ENCODE measurements at regions not wholly inside any gene's neighbourhood (a gene's known extent, or its start where the extent isn't known, plus 50 kb on each side); places are given as distances from the start of the nearest gene placed in this dataset.
"Not testable (repeated sequence)": the region's sequence is repeated elsewhere in the genome, so short reads cannot be mapped to it uniquely, and the experiment has no call there.

DNA sequence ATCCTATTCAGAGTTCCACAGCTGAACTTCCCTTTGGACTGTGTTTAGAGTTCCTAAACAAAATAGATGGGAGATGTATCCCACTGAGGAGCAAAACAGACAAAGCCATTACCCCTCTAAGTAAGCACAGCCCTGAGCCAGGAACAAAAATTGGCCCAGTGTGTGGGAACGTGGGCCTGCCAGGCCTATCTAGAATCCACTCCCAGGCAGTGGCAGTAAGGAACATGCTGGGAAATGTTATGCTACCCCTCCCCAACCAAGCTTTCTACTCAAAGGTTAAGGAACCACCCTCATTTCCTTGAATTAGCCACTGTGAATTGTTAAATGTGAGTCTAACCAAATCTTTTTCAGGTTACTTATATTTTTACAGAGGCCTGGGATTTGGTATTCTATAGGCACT is 405.1 kb upstream of the PTGER4 start:
- no peak for FAIRE-seq

DNA sequence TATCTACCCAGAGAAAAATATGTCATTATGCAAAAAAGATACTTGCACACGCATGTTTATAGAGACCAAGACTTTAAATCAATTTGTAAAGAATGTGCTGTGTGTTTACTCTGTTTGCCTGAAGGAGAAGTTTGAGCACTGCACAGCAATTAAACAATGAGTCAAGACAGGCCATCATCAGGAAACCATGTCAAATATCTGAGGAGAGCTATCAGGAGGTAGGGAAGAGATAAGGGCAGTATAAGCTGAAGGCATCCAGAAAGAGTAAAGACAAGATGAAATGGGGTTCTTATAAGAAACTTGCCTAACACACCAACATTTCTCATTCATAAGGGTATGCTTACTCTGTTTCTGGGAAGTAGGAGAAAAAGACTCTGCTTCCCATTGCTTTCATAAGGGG is 405.8 kb upstream of the PTGER4 start:
- FAIRE-seq = no peak

DNA sequence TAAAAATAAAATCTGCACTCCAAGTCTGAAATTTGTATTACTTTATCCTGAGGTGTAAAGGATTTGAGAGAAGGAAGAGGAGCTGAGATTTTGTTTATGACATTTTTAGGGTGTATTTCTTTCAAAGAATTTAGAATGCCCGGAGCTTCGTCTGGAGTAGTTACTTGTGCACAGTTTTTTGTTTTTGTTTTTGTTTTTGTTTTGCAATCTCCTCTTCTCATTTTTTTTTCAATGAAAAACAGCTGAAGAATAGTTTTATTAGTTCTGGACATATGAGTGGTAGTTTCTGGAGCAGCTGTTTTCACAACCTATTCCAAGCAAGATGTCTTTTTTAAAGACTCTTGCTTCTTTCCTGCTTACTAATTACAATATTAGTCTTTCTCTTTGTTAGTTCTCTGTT is 408.2 kb upstream of the PTGER4 start:
- no peak for FAIRE-seq

DNA sequence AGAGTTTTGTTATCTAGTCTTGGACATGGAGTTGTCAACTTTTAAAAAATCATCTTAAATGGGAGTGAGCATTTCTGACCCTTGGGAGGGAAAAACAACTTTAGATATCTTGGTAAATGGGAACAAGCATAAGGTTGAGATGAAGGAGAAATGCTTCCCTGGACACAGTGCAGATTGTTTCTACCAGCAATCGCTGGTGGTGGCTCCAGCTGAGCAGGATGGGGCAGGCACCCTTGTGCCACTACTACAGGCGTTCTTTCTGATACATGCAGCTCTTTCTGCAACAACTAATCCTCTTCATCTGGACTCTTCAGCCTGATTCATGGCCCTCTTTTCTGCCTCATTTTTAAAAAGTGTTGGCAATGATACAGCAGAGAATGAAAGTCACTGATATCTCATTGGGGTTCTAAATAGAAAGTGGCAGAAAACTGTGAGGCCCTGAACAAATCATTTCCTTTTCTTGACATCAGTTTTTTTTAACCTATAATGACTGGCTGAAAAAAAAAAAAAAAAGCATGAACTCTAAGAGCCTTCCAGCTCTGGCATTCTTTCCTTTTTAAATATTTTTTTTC is 409.4 kb upstream of the PTGER4 start:
- no peak for FAIRE-seq

DNA sequence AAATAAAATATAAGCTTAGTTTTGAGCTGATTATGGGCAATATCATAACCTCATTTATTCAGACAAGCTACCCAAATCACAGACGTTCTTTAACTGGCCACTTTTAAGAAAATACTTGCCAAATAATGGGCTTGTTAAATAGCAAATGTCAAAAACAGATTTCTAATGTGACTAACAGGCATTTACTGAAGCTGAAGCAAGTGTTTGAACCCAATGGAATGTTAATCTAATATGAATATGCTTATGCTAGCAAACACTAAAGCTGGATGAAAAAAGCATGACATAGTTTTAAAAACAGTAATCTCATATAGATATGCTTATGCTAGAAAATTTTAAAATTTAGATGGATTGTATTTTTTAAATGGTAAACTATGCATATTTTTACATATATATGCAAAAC is 411.6 kb upstream of the PTGER4 start:
- FAIRE-seq = no peak

DNA sequence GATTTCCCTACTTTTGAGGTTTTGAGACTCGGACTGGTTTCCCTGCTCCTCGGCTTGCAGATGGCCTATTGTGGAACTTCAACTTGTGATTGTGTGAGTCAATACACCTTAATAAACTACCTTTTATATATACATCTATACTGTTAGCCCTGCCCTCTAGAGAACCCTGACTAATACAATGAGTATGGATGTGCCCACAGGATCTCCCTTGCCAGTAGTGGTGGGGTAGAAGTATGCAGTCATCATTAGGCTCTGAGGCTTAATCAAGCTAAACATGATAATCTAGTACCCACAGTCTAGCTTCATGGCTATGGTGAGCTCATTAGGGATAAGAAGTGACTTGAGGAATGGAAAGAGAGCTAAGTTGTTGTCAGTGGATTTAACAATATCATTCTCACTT is 412.8 kb upstream of the PTGER4 start:
- FAIRE-seq = no peak

DNA sequence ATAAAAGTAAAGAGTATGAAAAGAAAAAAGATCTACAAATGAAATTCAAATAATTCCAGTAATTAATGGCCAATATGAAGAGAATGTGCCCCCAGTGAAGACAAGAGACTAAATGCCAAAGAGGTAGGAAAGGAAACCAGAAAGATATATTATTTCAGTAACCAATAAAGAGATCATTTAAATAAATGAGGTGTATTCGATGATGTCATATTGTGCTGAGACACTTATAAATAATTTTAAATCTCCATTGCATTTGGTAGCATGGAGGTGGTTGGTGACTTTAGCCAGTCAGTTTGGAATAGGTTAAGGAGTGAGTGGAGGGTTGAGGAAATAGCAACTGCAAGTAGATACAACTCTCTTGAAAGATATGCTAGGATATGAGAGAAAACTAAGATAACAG is 417.7 kb upstream of the PTGER4 start:
- FAIRE-seq = no peak

DNA sequence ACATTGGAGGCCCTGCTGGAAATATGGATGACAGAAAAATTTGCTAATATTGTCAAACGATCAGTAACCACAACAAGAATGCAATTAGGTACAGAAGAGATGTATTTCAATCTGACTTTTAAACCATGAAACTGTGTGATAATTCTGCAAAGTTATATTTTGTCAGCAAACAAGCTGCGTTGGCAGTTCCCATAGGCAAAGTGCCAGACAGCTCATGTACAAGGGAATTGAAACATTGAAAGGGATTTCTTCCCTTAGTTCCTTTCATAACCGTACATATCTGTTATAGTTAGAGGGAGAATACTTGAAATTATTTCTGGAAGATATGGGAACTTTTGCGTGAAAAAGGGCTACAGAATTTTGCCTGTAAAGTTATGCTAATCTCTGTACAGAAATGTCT is 419.4 kb upstream of the PTGER4 start:
- no peak for FAIRE-seq

DNA sequence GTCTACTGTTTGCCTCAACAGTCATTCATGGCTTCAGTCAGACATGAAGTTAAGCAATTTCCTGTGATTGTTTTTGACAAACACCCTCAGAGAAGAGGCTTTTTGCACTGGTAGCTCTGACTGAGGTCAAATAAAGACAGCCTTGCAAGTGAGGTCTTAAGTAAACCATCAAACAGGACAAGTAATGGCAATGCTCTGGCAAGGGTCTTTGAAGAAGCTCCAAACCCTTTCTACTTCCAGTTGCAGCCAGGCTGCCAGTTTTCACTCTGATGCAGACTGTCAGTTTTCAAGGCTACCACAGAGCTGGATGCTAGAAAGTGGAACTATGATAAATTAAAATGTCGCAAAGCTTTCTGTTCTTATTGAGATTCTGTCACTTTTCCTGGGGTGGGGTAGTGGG is 421.5 kb upstream of the PTGER4 start:
- no peak for FAIRE-seq

DNA sequence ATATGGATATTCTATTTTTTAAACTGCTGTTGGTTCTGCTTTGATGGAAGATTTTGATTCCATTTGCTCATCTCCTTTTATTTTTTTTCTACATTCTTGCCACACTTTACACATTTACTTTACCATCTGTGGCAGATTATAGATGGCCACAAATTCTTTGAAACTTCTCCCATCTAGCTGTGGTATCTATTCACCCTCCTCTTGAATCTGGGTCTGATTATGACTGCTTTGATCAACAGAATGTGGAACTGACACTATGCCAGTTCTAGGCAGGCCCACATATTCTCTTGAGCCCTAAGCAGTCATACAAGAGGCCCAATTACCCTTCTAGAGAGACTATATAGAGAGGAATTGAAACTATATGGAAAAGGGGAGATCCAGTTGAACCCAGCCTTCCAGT is 439.0 kb upstream of the PTGER4 start:
- FAIRE-seq = no peak

DNA sequence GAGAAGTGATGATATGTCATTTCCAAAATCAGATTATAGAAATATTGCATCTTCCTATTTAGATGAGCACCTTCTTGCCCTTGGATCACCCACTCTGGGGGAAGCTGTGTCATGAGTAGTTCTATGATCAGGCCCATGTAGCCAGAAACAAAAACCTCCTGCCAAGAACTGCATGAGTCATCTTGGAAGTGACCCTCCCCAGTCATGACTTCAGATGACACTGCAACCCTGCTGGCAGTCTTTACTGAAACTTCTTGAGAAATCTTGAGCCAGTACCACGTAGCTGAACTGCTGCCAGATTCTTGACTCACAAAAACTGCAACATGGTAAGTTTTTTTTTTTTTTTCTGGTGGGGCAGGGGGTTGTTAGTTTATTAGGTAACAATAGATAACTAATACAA is 439.6 kb upstream of the PTGER4 start:
- FAIRE-seq = no peak

DNA sequence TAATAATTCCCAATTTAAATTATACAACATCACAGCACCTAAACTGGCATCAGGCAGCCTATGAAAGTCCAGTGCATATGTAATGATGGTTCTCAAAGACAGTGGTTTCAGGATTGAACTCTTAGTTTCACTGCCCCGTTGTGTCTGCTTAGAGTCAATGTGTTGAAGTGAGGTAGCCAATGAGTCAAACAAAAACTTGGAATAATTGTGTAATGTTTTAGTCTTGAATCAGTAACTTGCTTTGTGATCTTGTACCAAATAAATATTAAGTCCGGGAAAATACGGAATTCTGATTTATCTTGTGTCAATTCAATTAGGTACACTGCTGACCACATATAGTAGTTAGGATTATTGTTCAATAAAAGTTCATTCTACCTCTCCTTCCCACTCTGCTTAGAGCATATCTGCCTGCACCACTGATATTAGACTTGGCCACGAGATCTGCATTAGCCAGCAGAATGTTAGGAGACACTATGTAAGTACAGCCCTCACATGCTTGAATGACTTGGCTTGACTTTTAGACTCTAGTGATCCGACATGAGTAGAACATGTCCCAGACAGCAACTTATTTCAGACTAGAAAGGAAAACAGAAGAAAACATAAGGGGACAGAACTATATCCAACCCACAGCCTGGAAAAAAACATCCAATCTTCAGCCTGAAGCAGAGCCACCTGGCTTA is 441.5 kb upstream of the PTGER4 start:
- no peak for FAIRE-seq

DNA sequence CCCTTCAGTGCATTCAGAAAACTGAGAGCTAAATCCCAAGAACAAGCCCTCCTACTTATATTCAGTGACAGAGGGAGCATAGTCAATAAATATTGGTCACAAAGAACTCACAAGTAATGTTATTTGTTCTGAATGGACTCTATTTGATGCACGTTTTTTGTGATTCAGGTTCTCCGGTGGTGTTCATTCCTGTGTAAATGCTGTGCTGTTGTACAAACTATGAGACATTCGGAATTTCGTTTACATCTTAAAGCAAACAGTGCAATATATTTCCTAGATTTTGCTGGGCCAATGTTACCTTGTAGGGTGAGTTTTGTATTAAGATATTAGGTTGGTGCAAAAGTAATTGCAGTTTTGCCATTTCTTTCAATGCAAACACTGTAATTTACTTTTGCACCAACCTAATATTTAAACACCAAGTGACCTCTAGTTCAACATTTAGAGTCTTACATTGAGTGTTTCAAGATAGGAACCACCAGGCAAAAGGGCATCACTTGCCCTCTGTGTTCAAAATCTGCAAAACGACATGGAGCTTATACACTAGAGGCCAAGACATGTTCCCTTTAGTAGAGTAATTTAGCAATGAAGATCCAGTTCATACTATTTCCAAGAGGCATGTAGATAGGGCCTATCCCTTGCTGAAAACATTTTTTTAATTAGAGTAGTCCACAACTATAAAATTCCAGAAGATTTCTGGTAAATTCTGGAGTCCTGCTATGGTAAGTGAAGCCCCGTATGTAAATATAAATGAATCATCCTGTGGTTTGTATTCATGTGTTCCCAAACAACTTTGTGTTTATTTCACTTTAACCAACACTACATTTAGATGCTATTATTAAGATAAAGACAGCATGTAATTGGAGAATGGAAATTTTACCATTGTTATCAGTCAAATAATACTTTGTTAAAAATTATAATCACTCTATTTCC is 444.0 kb upstream of the PTGER4 start:
- no peak for FAIRE-seq

DNA sequence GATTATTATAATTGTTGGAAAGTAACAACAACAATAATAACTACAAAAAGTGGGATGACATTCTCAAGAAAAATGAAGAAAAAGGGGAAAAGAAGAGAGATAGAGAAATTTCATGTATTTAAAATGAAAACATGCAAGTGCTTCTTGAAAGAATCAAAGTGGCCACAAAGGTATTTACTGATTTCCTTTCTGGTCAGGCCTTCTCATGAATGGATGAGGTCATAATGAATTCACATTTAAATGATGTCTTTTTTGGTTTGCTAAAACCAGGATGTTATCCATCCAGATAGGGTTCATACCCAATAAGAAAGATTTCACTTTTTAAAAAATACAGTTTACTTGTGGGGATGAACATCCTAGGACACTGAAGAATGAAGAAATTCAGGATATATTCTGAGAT is 446.4 kb upstream of the PTGER4 start:
- FAIRE-seq = peak; percentile 43

DNA sequence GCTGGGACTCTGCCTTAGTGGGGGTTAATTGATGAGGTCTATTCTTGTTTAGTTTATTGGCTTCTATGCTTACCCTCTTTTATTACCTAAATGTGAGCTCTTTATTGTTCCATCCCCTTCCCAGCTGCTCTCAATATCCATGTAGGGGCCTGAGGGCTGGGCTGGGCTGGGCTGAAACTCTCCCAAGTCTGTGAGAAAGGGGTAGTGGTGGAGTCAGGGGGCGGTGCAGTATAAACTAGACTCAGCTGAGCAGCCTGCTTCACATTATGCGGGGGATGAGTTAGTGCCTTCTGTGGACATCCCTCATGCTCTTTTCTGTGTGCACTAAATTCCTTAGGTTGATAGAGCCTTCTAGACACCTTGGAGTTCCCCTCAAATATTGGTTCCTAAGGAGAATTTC is 451.8 kb upstream of the PTGER4 start:
- FAIRE-seq = no peak

DNA sequence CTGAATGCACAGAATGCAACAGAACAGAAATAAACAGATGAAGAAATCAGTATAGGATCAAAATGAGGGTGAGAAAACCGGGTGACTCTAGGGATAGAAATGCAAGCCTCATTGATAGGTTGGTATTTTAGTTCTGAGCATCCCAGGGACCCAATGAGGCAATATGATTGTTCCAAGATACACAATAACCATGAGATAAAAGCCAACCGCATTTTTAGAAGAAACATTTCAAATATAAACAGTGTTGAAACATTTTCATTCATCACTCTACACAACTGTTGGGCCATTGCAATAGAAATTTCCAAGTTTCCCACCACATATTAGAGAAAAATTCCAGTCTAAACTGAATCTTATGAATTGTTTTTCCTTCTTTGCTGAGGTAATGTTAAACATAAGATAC is 452.3 kb upstream of the PTGER4 start:
- no peak for FAIRE-seq

DNA sequence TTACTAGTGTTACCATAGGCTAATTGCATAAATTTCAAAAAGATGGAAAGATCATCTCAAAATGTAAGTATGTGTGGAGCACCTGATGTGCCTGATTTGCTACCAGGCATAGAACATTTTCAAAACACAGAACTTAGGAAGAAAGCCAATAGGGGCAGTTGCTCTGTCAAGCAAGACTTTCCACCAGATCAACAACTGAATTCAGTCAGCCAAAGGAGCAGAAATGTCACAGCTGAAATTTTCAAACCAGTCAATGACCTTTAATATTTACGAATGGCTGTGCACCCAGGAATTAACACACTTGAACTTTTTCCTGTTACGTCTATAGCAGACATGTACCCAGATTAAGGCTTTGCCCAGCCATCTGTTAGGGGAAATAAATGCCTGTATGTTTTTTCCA is 452.8 kb upstream of the PTGER4 start:
- peak; percentile 61 for FAIRE-seq

DNA sequence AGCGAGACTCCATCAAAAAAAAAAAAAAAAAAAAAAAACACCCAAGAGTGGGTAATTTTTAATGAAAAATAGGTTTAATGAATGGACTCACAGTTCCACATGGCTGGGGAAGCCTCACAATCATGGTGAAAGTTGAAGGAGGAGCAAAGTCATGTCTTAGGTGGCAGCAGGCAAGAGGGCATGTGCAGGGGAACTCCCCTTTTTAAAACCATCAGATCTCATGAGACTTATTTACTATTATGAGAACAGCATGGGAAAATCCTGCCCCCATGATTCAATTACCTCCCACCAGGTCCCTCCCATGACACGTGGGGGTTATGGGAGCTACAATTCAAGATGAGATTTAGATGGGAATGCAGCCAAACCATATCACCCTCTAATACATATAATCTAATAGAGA is 454.6 kb upstream of the PTGER4 start:
- not testable (repeated sequence) for FAIRE-seq

DNA sequence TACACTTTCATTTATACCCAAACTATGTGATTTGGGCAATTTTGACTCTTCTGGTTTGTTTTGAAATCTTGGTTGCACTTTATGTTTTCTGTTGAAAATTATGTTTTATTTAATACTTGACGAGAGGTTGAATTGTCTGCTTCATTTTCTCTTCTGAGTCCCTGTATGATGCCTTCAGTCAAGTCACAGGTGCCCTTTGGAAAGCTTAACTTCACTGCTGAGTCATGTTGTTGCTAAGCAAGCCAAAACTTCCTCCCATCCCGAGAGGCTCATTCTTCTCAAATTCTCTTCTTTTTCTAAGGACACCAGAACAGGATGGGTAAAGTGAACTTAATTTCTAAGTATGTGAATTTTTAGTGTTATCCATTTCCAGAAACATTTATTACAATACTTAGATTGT is 455.3 kb upstream of the PTGER4 start:
- FAIRE-seq = no peak

DNA sequence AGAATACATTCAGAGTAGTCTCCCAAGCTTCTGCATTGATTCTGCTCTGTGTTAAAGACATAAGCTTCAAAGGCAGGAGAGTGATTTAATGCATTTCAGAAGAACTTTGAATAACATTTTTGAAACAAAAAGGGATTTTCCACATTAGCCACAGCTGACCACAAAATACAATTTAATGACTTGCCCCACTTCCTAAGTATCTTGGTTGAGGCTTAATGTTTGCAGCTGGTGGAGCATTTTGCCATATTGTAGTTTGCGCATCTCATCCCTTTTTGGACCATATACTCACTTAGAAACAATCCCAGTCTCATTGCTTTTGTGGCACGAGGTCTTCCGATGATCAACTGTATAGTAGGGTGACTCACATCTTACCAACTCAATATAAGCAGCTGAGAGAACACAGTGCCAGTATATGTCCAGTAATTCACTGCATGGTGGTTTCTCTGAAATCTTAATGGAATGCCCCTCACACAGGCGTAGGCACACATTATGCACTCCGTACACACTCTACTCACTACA is 455.8 kb upstream of the PTGER4 start:
- FAIRE-seq = no peak

DNA sequence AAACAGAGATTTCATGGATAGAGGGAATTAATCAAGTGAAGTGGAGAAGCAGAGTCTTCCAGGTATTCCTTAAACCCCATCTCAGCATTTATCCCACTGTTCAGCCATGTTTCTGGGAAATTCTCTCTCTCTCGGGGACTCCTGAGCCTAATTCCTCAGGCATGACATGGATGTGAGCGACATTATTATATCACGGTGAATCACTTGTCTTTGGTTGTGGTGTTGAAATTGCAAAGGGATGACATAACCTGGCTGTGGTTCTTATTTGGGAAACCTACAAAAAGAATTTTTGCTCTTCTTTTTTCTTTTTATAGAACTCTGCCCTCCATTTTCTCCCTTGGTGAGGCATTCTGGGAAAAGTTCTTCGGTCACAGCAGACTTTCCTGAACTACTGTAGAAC is 457.9 kb upstream of the PTGER4 start:
- FAIRE-seq = no peak

DNA sequence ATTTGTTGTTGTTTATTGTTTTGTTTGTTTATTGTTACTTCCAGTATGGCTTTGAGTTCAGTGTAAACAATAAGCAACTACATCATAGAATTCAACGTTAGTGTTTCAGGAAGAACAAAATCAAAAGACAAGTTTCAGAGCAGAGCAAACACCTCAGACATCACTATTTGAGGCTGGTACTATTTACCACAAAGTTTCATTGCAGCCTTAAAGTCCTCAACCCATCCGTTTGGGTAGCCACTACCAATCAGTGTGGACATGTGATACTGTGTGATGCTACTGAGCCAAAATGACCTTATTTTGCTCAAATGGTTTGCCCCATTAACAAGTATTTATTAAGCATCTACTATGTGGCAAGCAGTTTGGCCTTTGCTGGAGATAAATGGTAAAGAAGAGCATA is 458.5 kb upstream of the PTGER4 start:
- no peak for FAIRE-seq

DNA sequence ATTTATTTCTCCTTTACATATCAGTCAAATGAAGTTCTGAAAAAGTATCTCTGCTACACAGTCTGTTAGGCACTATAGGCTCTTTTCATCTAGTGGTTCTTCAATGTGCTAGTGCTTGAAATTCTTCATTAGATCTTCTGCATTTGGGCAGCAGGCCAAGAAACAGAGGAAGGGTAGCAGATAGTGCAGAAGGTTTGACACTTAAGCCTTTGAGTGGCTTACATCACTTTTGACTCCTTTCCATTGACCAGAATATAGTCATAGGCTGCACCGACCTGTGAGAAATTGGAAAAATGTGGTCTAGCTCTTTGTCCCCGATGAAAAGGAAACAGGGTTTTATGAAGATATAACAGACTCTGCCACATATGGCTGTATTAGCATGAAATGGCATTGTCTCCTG is 459.5 kb upstream of the PTGER4 start:
- FAIRE-seq = no peak

DNA sequence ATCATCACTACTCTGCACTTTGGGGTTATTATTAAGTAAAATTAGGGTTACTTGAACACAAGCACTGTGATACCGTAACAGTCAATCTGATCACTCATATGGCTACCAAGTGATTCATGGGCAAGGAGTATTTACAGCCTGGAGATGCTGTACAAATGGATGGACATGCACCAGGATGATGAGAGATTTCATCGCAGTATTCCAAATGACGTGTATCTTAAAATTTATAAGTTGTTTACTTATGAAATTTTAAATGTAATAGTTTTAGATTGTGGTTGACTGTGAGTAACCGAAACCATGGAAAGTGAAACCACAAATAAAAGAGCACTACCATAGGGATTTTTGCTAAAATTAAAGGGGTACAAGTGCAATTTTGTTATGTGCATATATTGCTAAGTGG is 462.2 kb upstream of the PTGER4 start:
- no peak for FAIRE-seq

Data from islet of Langerhans (tissue), 1 donor.